CD8-positive, alpha-beta memory T cell (primary cell): ENCODE measurements at regions not wholly inside any gene's neighbourhood (a gene's known extent, or its start where the extent isn't known, plus 50 kb on each side); places are given as distances from the start of the nearest gene placed in this dataset.

Experiments
- CTCF ChIA-PET: fragments of 350-600 bp; sonication (Branson Sonifier 250); formaldehyde crosslinking; loops from one replicate; lab custom pipeline; 2021; ENCODE audit warnings: antibody characterized with exemption; lab: Charles Lee
- POLR2A ChIA-PET: fragments of 350-600 bp; sonication (Branson Sonifier 250); formaldehyde crosslinking; loops from one replicate; lab custom pipeline; 2021; ENCODE audit warnings: antibody characterized with exemption; lab: Charles Lee
- DNase-seq, 5 donors: peaks; one replicate each; pipeline versions ENCODE4 v3.0.0 to v3.0.0-alpha.2; 2020 to 2022; ENCODE audit warnings: mixed read lengths in 1 of 5
- H3K27ac ChIP-seq: one replicate; pipeline ENCODE4 v1.7.0; 2013; ENCODE audit warnings: low read depth, mild to moderate bottlenecking, low read length, moderate library complexity
- H3K27me3 ChIP-seq: 2 replicates; pipeline ENCODE4 v1.7.0; 2013; ENCODE audit warnings: low read length, mild to moderate bottlenecking; ENCODE audit not compliant: insufficient read depth, poor library complexity, severe bottlenecking
- H3K36me3 ChIP-seq: 2 replicates; pipeline ENCODE4 v1.7.0; 2013; ENCODE audit warnings: mild to moderate bottlenecking, low read length, moderate library complexity; ENCODE audit not compliant: insufficient read depth
- H3K4me1 ChIP-seq: 2 replicates; pipeline ENCODE4 v1.7.0; 2013; ENCODE audit warnings: mild to moderate bottlenecking, low read length, moderate library complexity; ENCODE audit not compliant: insufficient read depth
- H3K4me3 ChIP-seq: 2 replicates; pipeline ENCODE4 v1.7.0; 2013; ENCODE audit warnings: mild to moderate bottlenecking, low read length
- H3K9me3 ChIP-seq: 2 replicates; pipeline ENCODE4 v1.7.0; 2013; ENCODE audit warnings: mild to moderate bottlenecking, low read length
- H3K27ac Mint-ChIP-seq, 8 donors: one replicate each; pipeline ENCODE4 v1.8.0; 2020 to 2021; ENCODE audit warnings: mixed read lengths in 8 of 8, mild to moderate bottlenecking in 6 of 8, inconsistent platforms in 3 of 8, moderate library complexity in 3 of 8
- H3K27me3 Mint-ChIP-seq, 2 donors: one replicate each; pipeline ENCODE4 v1.8.0; 2020 to 2021; ENCODE audit warnings: mixed read lengths in 2 of 2, mild to moderate bottlenecking in 1 of 2, moderate library complexity in 1 of 2
- H3K36me3 Mint-ChIP-seq, 3 donors: one replicate each; pipeline ENCODE4 v1.8.0; 2020 to 2021; ENCODE audit warnings: mixed read lengths in 3 of 3, inconsistent platforms in 1 of 3, mild to moderate bottlenecking in 1 of 3
- H3K4me1 Mint-ChIP-seq, 3 donors: one replicate each; pipeline ENCODE4 v1.8.0; 2020 to 2021; ENCODE audit warnings: mixed read lengths in 3 of 3, inconsistent platforms in 1 of 3, mild to moderate bottlenecking in 1 of 3
- H3K4me3 Mint-ChIP-seq, 7 donors: one replicate each; pipeline ENCODE4 v1.8.0; 2020 to 2021; ENCODE audit warnings: mixed read lengths in 7 of 7, mild to moderate bottlenecking in 6 of 7, moderate library complexity in 4 of 7, inconsistent platforms in 2 of 7
- H3K9me3 Mint-ChIP-seq, 5 donors: one replicate each; pipeline ENCODE4 v1.8.0; 2020 to 2022; ENCODE audit warnings: mixed read lengths in 5 of 5, mild to moderate bottlenecking in 3 of 5, moderate library complexity in 2 of 5, inconsistent platforms in 1 of 5

- POLR2A ChIA-PET: no interaction called here
- H3K27ac Mint-ChIP-seq: no peak overlapping the region
These were observed 1113.3 kb downstream of the TSN start for GRCh38 chr2:122868646-122869275.

DNA sequence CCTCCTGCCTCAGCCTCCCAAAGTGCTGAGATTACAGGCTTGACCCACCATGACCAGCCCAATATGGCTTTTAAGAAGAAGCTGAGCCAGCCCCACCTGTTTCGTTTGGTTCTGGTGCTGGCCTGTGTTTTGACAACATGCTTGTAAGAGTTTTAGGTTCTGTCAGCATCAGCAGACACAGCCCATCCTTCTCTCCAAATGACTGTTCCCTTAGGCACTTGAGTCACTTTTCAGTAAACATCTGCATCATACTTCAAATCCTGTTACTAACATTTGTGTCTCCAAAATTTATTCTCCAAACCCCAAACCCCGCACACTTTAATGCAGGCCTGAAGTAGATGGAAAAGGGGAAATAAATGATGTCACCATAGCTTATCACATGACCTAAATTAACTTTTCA is 1118.5 kb downstream of the TSN start:
- DNase-seq: no peak
- POLR2A ChIA-PET: no interaction called here
- Histone ChIP-seq H3K4me1 (no peaks in the 10 kb centered on the region), H3K4me3 (no peak overlapping the region), H3K27me3 (no peaks in the 10 kb centered on the region), H3K9me3 (no peaks in the 10 kb centered on the region), H3K27ac (no peak overlapping the region), H3K36me3 (no peaks in the 10 kb centered on the region)
- Mint-ChIP-seq H3K4me3 (no peak overlapping the region), H3K27me3 (no peaks in the 10 kb centered on the region), H3K4me1 (no peaks in the 10 kb centered on the region), H3K27ac (no peak overlapping the region), H3K9me3 (peaks cover 0 to 24% (median 6%) of the 10 kb centered on the region in 5 donors), H3K36me3 (no peaks in the 10 kb centered on the region)
- CTCF ChIA-PET: no interaction called here

More at GRCh38 chr2:122868646-122869275, 1113.3 kb downstream of the TSN start:
- no peak overlapping the region for H3K4me3 Mint-ChIP-seq
- Histone ChIP-seq H3K27me3 (no peaks in the 10 kb centered on the region), H3K4me3 (no peak overlapping the region), H3K36me3 (no peaks in the 10 kb centered on the region), H3K9me3 (no peaks in the 10 kb centered on the region), H3K4me1 (no peaks in the 10 kb centered on the region), H3K27ac (no peak overlapping the region)
- CTCF ChIA-PET: no interaction called here
- H3K36me3 Mint-ChIP-seq: no peaks in the 10 kb centered on the region
- no peaks in the 10 kb centered on the region for H3K4me1 Mint-ChIP-seq
- H3K9me3 Mint-ChIP-seq: peaks cover 7 to 29% (median 17%) of the 10 kb centered on the region in 5 donors
- DNase-seq: no peak
- H3K27me3 Mint-ChIP-seq: no peaks in the 10 kb centered on the region

DNA sequence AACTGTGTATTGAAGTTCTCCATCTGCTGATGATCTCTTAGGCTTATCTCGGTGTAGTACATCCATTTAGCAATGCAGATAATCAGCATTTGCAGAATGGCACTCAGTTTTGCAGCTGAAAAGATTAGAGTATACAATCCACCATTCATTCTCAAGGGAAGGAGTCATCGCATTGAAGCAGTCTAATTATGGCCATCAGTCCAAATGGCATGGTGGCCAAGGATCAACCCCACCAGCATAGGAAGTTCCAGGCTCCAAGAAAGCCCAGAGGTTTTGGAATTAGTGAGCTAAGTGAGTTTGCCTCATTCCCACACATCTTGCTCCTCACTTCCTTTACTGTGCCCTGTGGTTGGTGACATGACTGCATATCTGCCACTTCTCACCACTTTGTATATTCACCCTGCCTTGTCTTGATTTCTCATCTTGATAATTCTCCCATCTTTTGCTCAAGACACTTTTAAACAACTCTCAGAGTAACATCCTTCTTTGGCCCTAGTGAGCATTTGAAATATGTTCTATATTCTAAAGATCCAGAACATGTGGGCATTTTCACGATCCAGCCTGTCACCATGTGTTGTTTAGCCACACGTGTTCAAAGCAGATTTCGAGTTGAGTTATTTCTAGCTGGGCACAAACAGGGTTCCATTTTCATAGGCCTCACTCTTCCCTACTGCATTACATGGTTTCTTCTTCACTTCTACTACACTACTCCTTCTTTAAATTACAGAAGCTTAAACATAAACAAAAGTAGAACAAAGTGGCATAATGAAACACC is 1119.8 kb downstream of the TSN start:
- Histone ChIP-seq H3K27ac (no peak overlapping the region), H3K4me1 (no peaks in the 10 kb centered on the region), H3K9me3 (no peaks in the 10 kb centered on the region), H3K27me3 (no peaks in the 10 kb centered on the region), H3K4me3 (no peak overlapping the region), H3K36me3 (no peaks in the 10 kb centered on the region)
- no peaks in the 10 kb centered on the region for H3K36me3 Mint-ChIP-seq
- no peaks in the 10 kb centered on the region for H3K27me3 Mint-ChIP-seq
- CTCF ChIA-PET: no interaction called here
- H3K4me3 Mint-ChIP-seq: no peak overlapping the region
- H3K27ac Mint-ChIP-seq: no peak overlapping the region
- POLR2A ChIA-PET: no interaction called here
- no peak for DNase-seq
- peaks cover 0 to 18% (median 6%) of the 10 kb centered on the region in 5 donors for H3K9me3 Mint-ChIP-seq
- H3K4me1 Mint-ChIP-seq: no peaks in the 10 kb centered on the region

GRCh38 chr2:122883849-122884248 is 1128.4 kb downstream of the TSN start:
- Histone ChIP-seq H3K9me3 (no peaks in the 10 kb centered on the region), H3K27me3 (no peaks in the 10 kb centered on the region), H3K36me3 (no peaks in the 10 kb centered on the region), H3K4me3 (no peak overlapping the region), H3K27ac (no peak overlapping the region), H3K4me1 (no peaks in the 10 kb centered on the region)
- no peaks in the 10 kb centered on the region for H3K27me3 Mint-ChIP-seq
- H3K4me3 Mint-ChIP-seq: no peak overlapping the region
- POLR2A ChIA-PET: no interaction called here
- H3K36me3 Mint-ChIP-seq: no peaks in the 10 kb centered on the region
- H3K27ac Mint-ChIP-seq: no peak overlapping the region
- no peaks in the 10 kb centered on the region for H3K4me1 Mint-ChIP-seq
- CTCF ChIA-PET: no interaction called here
- no peak for DNase-seq
- peaks cover 0 to 19% (median 3%) of the 10 kb centered on the region in 5 donors for H3K9me3 Mint-ChIP-seq

DNA sequence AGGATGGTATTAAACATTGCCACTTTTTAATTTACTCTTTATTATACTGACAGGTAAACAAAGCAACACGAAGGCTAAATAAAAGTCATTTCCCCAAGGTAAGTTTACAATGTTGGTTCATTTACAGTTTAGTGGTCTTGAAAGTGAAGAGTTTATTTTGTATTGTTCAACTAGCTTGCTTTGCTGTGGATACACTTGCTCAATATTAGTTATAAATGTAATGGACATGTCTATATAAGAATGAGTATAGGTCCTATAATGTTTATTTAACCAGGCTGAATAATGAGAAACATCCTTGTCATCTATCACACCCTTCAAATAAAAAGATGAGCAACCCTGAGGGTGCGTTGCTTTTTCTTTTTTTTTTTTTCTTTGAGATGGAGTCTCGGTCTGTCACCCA is 1129.4 kb downstream of the TSN start:
- CTCF ChIA-PET: no interaction called here

DNA sequence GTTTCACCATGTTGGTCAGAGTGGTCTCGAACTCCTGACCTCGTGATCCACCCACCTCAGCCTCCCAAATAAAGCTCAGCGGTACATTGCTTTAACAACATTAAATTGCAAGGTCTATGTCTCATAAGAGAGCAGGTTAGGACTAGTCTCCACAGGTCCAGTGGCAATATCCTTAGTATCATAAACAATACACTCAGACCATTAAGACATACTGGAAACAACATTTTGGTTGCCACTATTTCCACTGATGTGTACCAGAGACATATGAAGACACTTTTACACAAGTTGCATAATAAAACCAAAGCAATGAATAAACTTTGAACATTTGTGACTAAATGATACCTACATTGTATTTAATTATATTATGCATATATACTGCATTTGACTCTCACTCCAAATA is 1130.0 kb downstream of the TSN start:
- CTCF ChIA-PET: no interaction called here
- Mint-ChIP-seq H3K9me3 (peaks cover 0 to 27% (median 7%) of the 10 kb centered on the region in 5 donors), H3K4me1 (no peaks in the 10 kb centered on the region)

More for the DNA sequence above, 1129.4 kb downstream of the TSN start:
- POLR2A ChIA-PET: no interaction called here
- H3K9me3 ChIP-seq: no peaks in the 10 kb centered on the region
- Mint-ChIP-seq H3K27ac (no peak overlapping the region), H3K4me1 (no peaks in the 10 kb centered on the region), H3K4me3 (no peak overlapping the region), H3K36me3 (no peaks in the 10 kb centered on the region), H3K27me3 (no peaks in the 10 kb centered on the region), H3K9me3 (peaks cover 0 to 21% (median 4%) of the 10 kb centered on the region in 5 donors)
- no peaks in the 10 kb centered on the region for H3K4me1 ChIP-seq
- H3K27me3 ChIP-seq: no peaks in the 10 kb centered on the region
- H3K4me3 ChIP-seq: no peak overlapping the region
- H3K27ac ChIP-seq: no peak overlapping the region
- no peak for DNase-seq
- no peaks in the 10 kb centered on the region for H3K36me3 ChIP-seq

DNA sequence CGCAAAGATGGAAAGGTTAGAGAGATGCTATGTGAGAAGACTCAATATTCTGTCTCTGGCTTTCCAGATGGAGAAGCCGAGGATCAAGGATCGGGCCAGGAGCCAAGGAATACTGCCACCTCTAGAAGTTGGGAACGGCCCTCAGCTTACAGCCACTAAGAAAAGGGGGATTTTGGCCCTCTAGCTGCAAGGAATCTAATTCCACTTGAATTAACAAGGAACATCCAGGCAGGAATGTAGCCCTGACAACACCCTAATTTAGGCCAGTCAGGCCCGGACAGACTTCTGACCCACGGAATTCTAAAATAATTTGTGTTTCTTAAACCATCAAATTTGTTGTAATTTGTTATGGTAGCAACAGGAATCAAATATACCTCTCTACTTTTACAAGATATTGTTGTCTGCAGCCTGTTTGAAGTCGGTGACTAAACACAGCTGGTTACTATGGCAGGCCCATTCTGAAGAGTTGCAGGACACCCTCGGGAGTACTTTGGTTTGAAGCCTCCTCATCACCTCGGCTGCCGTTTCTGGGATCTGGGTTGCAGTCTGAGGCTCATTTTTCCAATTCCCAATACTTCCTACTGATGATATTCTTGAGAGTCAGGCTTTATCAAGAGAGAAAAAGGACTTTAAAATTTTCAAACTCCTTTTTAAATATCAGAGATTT is 1131.2 kb downstream of the TSN start:
- Mint-ChIP-seq H3K9me3 (peaks cover 2 to 20% (median 10%) of the 10 kb centered on the region in 5 donors), H3K36me3 (no peaks in the 10 kb centered on the region), H3K4me1 (no peaks in the 10 kb centered on the region), H3K27ac (no peak overlapping the region), H3K27me3 (no peaks in the 10 kb centered on the region), H3K4me3 (no peak overlapping the region)
- CTCF ChIA-PET: no interaction called here
- Histone ChIP-seq H3K27ac (no peak overlapping the region), H3K9me3 (no peaks in the 10 kb centered on the region), H3K27me3 (no peaks in the 10 kb centered on the region), H3K4me3 (no peak overlapping the region), H3K36me3 (no peaks in the 10 kb centered on the region), H3K4me1 (no peaks in the 10 kb centered on the region)
- DNase-seq: no peak
- POLR2A ChIA-PET: no interaction called here

More for the DNA sequence above, 1130.0 kb downstream of the TSN start:
- DNase-seq: no peak
- Histone ChIP-seq H3K4me3 (no peak overlapping the region), H3K27ac (no peak overlapping the region), H3K36me3 (no peaks in the 10 kb centered on the region), H3K9me3 (no peaks in the 10 kb centered on the region), H3K27me3 (no peaks in the 10 kb centered on the region), H3K4me1 (no peaks in the 10 kb centered on the region)
- H3K27ac Mint-ChIP-seq: no peak overlapping the region
- no peaks in the 10 kb centered on the region for H3K27me3 Mint-ChIP-seq
- H3K4me3 Mint-ChIP-seq: no peak overlapping the region
- POLR2A ChIA-PET: no interaction called here
- H3K36me3 Mint-ChIP-seq: no peaks in the 10 kb centered on the region

DNA sequence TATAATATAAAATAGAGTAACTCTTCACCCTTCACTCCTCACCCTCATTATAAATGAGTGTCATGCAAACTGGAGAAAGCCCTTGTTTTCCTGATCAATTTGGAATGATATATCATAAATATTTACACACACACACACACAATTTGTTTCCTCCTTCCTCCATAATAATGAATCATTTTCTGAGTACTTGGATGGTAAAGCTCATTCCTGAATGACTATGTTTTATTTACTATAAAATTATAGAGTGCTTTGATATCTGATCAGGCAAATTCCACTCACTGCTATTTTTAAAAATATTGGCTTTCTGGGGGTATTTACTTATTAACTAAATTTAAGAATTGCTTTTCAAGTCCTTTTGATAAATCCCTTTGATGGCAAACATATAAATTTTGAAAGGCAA is 1125.5 kb upstream of the CNTNAP5 start:
- Mint-ChIP-seq H3K4me3 (no peak overlapping the region), H3K36me3 (no peaks in the 10 kb centered on the region), H3K27me3 (peaks cover 0 to 1% of the 10 kb centered on the region in 2 donors), H3K4me1 (no peaks in the 10 kb centered on the region), H3K27ac (no peak overlapping the region), H3K9me3 (peaks cover 6 to 35% (median 10%) of the 10 kb centered on the region in 5 donors)
- Histone ChIP-seq H3K27ac (no peak overlapping the region), H3K4me1 (no peaks in the 10 kb centered on the region), H3K9me3 (no peaks in the 10 kb centered on the region), H3K36me3 (no peaks in the 10 kb centered on the region), H3K4me3 (no peak overlapping the region), H3K27me3 (no peaks in the 10 kb centered on the region)
- ChIA-PET CTCF (no interaction called here), POLR2A (no interaction called here)
- no peak for DNase-seq
